ENCODE measurements at regions not wholly inside any gene's neighbourhood (a gene's known extent, or its start where the extent isn't known, plus 50 kb on each side); places are given as distances from the start of the nearest gene placed in this dataset.
"Not testable (repeated sequence)": the region's sequence is repeated elsewhere in the genome, so short reads cannot be mapped to it uniquely, and the experiment has no call there.

- no peak for DNase-seq
These were observed 644.1 kb downstream of the LMO4 start for GRCh38 chr1:87972811-87973210.

- no peak for DNase-seq
These were observed 645.2 kb downstream of the LMO4 start for GRCh38 chr1:87973896-87974295.

- DNase-seq: no peak
These were observed 647.6 kb downstream of the LMO4 start for GRCh38 chr1:87976316-87976715.

GRCh38 chr1:87977145-87977544 is 648.5 kb downstream of the LMO4 start:
- no peak for DNase-seq

- no peak for DNase-seq
These were observed 650.4 kb downstream of the LMO4 start for GRCh38 chr1:87979079-87979478.

- DNase-seq: no peak
These were observed 651.8 kb downstream of the LMO4 start for GRCh38 chr1:87980494-87980893.

- DNase-seq: no peak
These were observed 652.7 kb downstream of the LMO4 start for GRCh38 chr1:87981386-87981785.

GRCh38 chr1:87981810-87982209 is 653.1 kb downstream of the LMO4 start:
- DNase-seq: no peak

GRCh38 chr1:87983841-87984240 is 655.2 kb downstream of the LMO4 start:
- DNase-seq: no peak

GRCh38 chr1:87985071-87985470 is 656.4 kb downstream of the LMO4 start:
- DNase-seq: no peak

- DNase-seq: no peak
These were observed 657.6 kb downstream of the LMO4 start for GRCh38 chr1:87986130-87986866.

GRCh38 chr1:87989346-87989745 is 660.7 kb downstream of the LMO4 start:
- no peak for DNase-seq

GRCh38 chr1:87992536-87992935 is 663.9 kb downstream of the LMO4 start:
- not testable (repeated sequence) for DNase-seq

- DNase-seq: no peak
These were observed 664.4 kb downstream of the LMO4 start for GRCh38 chr1:87993051-87993450.

- no peak for DNase-seq
These were observed 671.2 kb downstream of the LMO4 start for GRCh38 chr1:87999852-88000251.

- no peak for DNase-seq
These were observed 672.8 kb downstream of the LMO4 start for GRCh38 chr1:88001460-88001859.

- no peak for DNase-seq
These were observed 674.6 kb downstream of the LMO4 start for GRCh38 chr1:88003255-88003654.

- DNase-seq: no peak
These were observed 674.2 kb upstream of the PKN2 start for GRCh38 chr1:88009916-88010315.

- no peak for DNase-seq
These were observed 670.6 kb upstream of the PKN2 start for GRCh38 chr1:88013485-88013884.

- DNase-seq: no peak
These were observed 669.9 kb upstream of the PKN2 start for GRCh38 chr1:88014131-88014530.

GRCh38 chr1:88016947-88017346 is 667.1 kb upstream of the PKN2 start:
- DNase-seq: no peak

- no peak for DNase-seq
These were observed 662.5 kb upstream of the PKN2 start for GRCh38 chr1:88021529-88021928.

- DNase-seq: no peak
These were observed 661.6 kb upstream of the PKN2 start for GRCh38 chr1:88022516-88022915.

GRCh38 chr1:88029142-88029541 is 654.9 kb upstream of the PKN2 start:
- DNase-seq: no peak

GRCh38 chr1:88029899-88030298 is 654.2 kb upstream of the PKN2 start:
- no peak for DNase-seq

All from activated gamma-delta T cell treated with Interleukin-2 at 50 U/mL for 16 hours (primary cell).